HCT116 (cell line): ENCODE measurements at regions not wholly inside any gene's neighbourhood (a gene's known extent, or its start where the extent isn't known, plus 50 kb on each side); places are given as distances from the start of the nearest gene placed in this dataset.

Experiments used
- ATAC-seq: fragments of 200-7000 bp; cut with Tn5 transposase; 2 replicates; pipeline ENCODE4 v1.9.1; 2020; ENCODE audit warnings: mild to moderate bottlenecking, moderate library complexity
- BruUV-seq: library from RNA; stranded (reverse); fragments of 400-500 nt; replicated peaks from 2 replicates; lab custom pipeline; 2021; lab: Mats Ljungman, UMichigan
- CTCF ChIA-PET: fragments of 300-600 bp; sonication (Branson Sonifier 250); formaldehyde crosslinking; loops from one replicate; lab custom pipeline; 2021; ENCODE audit warnings: antibody characterized with exemption; lab: Charles Lee
- POLR2A ChIA-PET: fragments of 300-600, 350-600 bp; sonication (Branson Sonifier 250); formaldehyde crosslinking; loops from one replicate; lab custom pipeline; 2021; ENCODE audit warnings: antibody characterized with exemption; lab: Charles Lee
- RAD21 ChIA-PET, 2 experiments: fragments of 300-600 bp; sonication (Branson Sonifier 250); formaldehyde crosslinking; loops; one replicate each; lab custom pipeline; 2023; ENCODE audit warnings: low total read pairs in 2 of 2; ENCODE audit not compliant: uncharacterized antibody in 2 of 2, unreplicated experiment in 2 of 2, low non-redundant PET in 1 of 2; lab: Charles Lee
- DNase-seq: peaks from one replicate; pipeline ENCODE4 v3.0.0-alpha.2; 2010; ENCODE audit warnings: low read depth, low spot score
- H2AFZ ChIP-seq: fragments of 200-600 bp; shearing (Covaris generic), sonication (generic); 2 replicates; pipeline ENCODE4 v1.6.1; 2017; ENCODE audit warnings: low read depth, mixed run types, mixed read lengths, antibody characterized with exemption, low read length; ENCODE audit not compliant: poor library complexity, severe bottlenecking
- H3K27ac ChIP-seq: 2 replicates; pipeline ENCODE4 v1.5.1; 2012; ENCODE audit warnings: low read depth, low read length
- H3K27me3 ChIP-seq: fragments of 200-600 bp; sonication (generic); 2 replicates; pipeline ENCODE4 v1.6.1; 2016; ENCODE audit warnings: mixed run types, low read length, mixed read lengths; ENCODE audit not compliant: insufficient read depth
- H3K36me3 ChIP-seq, 2 experiments: fragments of 200-500 bp in 1 of 2; fragments of 200-600 bp in 1 of 2; sonication (Bioruptor generic) in 1 of 2; sonication (generic) in 1 of 2; 2 replicates each; pipeline versions ENCODE4 v1.5.1 to v1.6.1; 2014 to 2016; ENCODE audit warnings: low read length in 2 of 2, inconsistent platforms in 1 of 2, mixed read lengths in 1 of 2, mixed run types in 1 of 2; ENCODE audit not compliant: insufficient read depth in 2 of 2, control insufficient read depth in 1 of 2
- H3K4me1 ChIP-seq, 2 experiments: fragments of 200-600 bp in 1 of 2; sonication (generic) in 1 of 2; 2 replicates each; pipeline versions ENCODE4 v1.5.1 to v1.6.1; 2012 to 2017; ENCODE audit warnings: low read length in 2 of 2, inconsistent platforms in 1 of 2, mild to moderate bottlenecking in 1 of 2, mixed read lengths in 1 of 2, mixed run types in 1 of 2, moderate library complexity in 1 of 2; ENCODE audit not compliant: insufficient read depth in 2 of 2, control insufficient read depth in 1 of 2
- H3K4me2 ChIP-seq: fragments of 200-600 bp; sonication (generic); 2 replicates; pipeline ENCODE4 v1.6.1; 2017; ENCODE audit warnings: mixed run types, low read length, mixed read lengths
- H3K4me3 ChIP-seq, 2 experiments: fragments of 200-600 bp in 1 of 2; sonication (generic) in 1 of 2; replicated peaks in 1 of 2; 2 replicates each; pipeline ENCODE4 v1.5.1; 2011 to 2016; ENCODE audit warnings: low read length in 2 of 2, control low read depth in 1 of 2, low read depth in 1 of 2, mild to moderate bottlenecking in 1 of 2, mixed read lengths in 1 of 2, mixed run types in 1 of 2
- H3K79me2 ChIP-seq: fragments of 200-600 bp; sonication (generic); 2 replicates; pipeline ENCODE4 v1.6.1; 2017; ENCODE audit warnings: mild to moderate bottlenecking, mixed run types, low read length, moderate library complexity, mixed read lengths; ENCODE audit not compliant: insufficient read depth
- H3K9ac ChIP-seq: fragments of 200-600 bp; sonication (generic); 2 replicates; pipeline ENCODE4 v1.6.1; 2016; ENCODE audit warnings: low read length, mixed read lengths
- H3K9me2 ChIP-seq: fragments of 200-600 bp; sonication (generic), shearing (Covaris generic); 2 replicates; pipeline ENCODE4 v1.6.1; 2017; ENCODE audit warnings: mixed run types, mild to moderate bottlenecking, moderate library complexity; ENCODE audit not compliant: insufficient read depth
- H3K9me3 ChIP-seq, 2 experiments: fragments of 200-500 bp in 1 of 2; fragments of 200-600 bp in 1 of 2; sonication (Bioruptor generic) in 1 of 2; sonication (generic) in 1 of 2; 2 replicates each; pipeline ENCODE4 v1.6.1; 2014 to 2017; ENCODE audit warnings: low read length in 2 of 2, mixed read lengths in 2 of 2, inconsistent platforms in 1 of 2, low read depth in 1 of 2, mild to moderate bottlenecking in 1 of 2, mixed run types in 1 of 2, moderate library complexity in 1 of 2; ENCODE audit not compliant: control insufficient read depth in 1 of 2, insufficient read depth in 1 of 2
- H4K20me1 ChIP-seq: fragments of 200-600 bp; sonication (generic), shearing (Covaris generic); 2 replicates; pipeline ENCODE4 v1.6.1; 2017; ENCODE audit warnings: mixed run types, mild to moderate bottlenecking, moderate library complexity; ENCODE audit not compliant: insufficient read depth
- CBX3 ChIP-seq: IDR thresholded peaks from 2 replicates; pipeline ENCODE4 v1.6.1; 2012; ENCODE audit warnings: low read depth
- CEBPB ChIP-seq: IDR thresholded peaks from 2 replicates; pipeline ENCODE4 v1.6.1; 2012; ENCODE audit warnings: low read depth
- EGR1 ChIP-seq: IDR thresholded peaks from 2 replicates; pipeline ENCODE4 v1.6.1; 2012; ENCODE audit warnings: low read depth
- ELF1 ChIP-seq: IDR thresholded peaks from 2 replicates; pipeline ENCODE4 v1.6.1; 2012; ENCODE audit warnings: low read depth, borderline replicate concordance
- EZH2phosphoT487 ChIP-seq: fragments of 200-600 bp; IDR thresholded peaks from 2 replicates; pipeline ENCODE4 v1.6.1; 2018; ENCODE audit warnings: antibody characterized with exemption, borderline replicate concordance
- FOSL1 ChIP-seq: IDR thresholded peaks from 2 replicates; pipeline ENCODE4 v1.6.1; 2012; ENCODE audit warnings: low read depth
- POLR2A ChIP-seq: IDR thresholded peaks from 2 replicates; pipeline ENCODE4 v1.7.0; 2011; ENCODE audit warnings: borderline replicate concordance; ENCODE audit not compliant: insufficient read depth, insufficient read length; ENCODE audit errors: extremely low read depth
- POLR2AphosphoS5 ChIP-seq: IDR thresholded peaks from 2 replicates; pipeline ENCODE4 v1.6.1; 2011; ENCODE audit warnings: mild to moderate bottlenecking, low read depth, low read length, moderate library complexity
- RAD21 ChIP-seq: IDR thresholded peaks from 2 replicates; pipeline ENCODE4 v1.6.1; 2012; ENCODE audit warnings: low read depth, mild to moderate bottlenecking
- SIN3A ChIP-seq: IDR thresholded peaks from 2 replicates; pipeline ENCODE4 v1.6.1; 2012; ENCODE audit warnings: low read depth
- SRF ChIP-seq: IDR thresholded peaks from 2 replicates; pipeline ENCODE4 v1.6.1; 2012; ENCODE audit warnings: low read depth
- TCF7L2 ChIP-seq: IDR thresholded peaks from 2 replicates; pipeline ENCODE4 v1.7.0; 2011; ENCODE audit warnings: borderline replicate concordance, inconsistent platforms; ENCODE audit not compliant: insufficient read depth, insufficient read length; ENCODE audit errors: extremely low read depth
- YY1 ChIP-seq: IDR thresholded peaks from 2 replicates; pipeline ENCODE4 v1.6.1; 2011; ENCODE audit warnings: low read length, low read depth, moderate library complexity, mild to moderate bottlenecking; ENCODE audit not compliant: insufficient replicate concordance; ENCODE audit errors: extremely low read depth
- ZFX ChIP-seq: fragments of 450-650 bp; IDR thresholded peaks from 2 replicates; pipeline ENCODE4 v1.6.1; 2017
- intact Hi-C: fragments of 100-400 bp; cut with micrococcal nuclease; formaldehyde crosslinking; loops from 2 replicates; pipeline ENCODE4 v1.10.0; 2022
- TF ChIP-seq, protein P1 (sequence below): IDR thresholded peaks from 2 replicates; pipeline ENCODE4 v1.6.1; 2012; ENCODE audit warnings: low read depth
- TF ChIP-seq, protein P2 (sequence below): IDR thresholded peaks from 2 replicates; pipeline ENCODE4 v1.6.1; 2012
- TF ChIP-seq, protein P3 (sequence below), 3 experiments: fragments of 200-600 bp in 1 of 3; sonication (generic) in 1 of 3; IDR thresholded peaks in 2 of 3; conservative IDR thresholded peaks in 1 of 3; 2 replicates each; pipeline ENCODE4 v1.5.1; 2012 to 2017; ENCODE audit warnings: low read depth in 2 of 3, low read length in 2 of 3, antibody characterized with exemption in 1 of 3, borderline replicate concordance in 1 of 3, control low read depth in 1 of 3, mild to moderate bottlenecking in 1 of 3, mixed read lengths in 1 of 3, mixed run types in 1 of 3, moderate library complexity in 1 of 3; ENCODE audit not compliant: insufficient read depth in 1 of 3

DNA sequence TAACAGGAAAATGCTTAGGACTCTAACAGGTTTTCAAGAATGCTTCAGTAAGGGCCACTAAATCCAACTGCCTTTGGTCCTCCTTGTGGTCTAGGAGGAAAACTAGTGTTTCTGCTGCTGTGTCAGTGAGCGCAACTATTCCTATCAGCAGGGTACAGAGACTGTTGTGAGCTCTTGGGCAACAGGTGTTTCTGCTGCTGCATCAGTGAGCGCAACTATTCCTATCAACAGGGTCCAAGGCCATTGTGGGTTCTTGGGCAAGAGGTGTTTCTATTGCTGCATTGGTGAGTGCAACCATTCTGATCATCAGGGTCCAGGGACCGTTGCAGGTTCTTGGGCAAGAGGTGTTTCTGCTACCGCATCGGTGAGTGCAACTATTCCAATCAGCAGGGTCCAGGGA lies 256.3 kb downstream of the CDH10 start:
- intact Hi-C loops = no loop called here
- no peak overlapping the region for H3K4me3 ChIP-seq
- no peaks in the 10 kb centered on the region for H3K27me3 ChIP-seq
- no peaks in the 10 kb centered on the region for H3K9me2 ChIP-seq
- no peak overlapping the region for H3K27ac ChIP-seq
- H3K36me3 ChIP-seq = no peaks in the 10 kb centered on the region
- no peaks in the 10 kb centered on the region for H3K79me2 ChIP-seq
- H3K9me3 ChIP-seq = peaks cover 4 to 15% of the 10 kb centered on the region in 2 experiments; a peak in 1 of 4 replicates
- BruUV-seq = no TSS peak
- CTCF ChIA-PET = no interaction called here
- TF ChIP-seq FOSL1 (no peak), POLR2AphosphoS5 (no peak), EGR1 (no peak), TCF7L2 (no peak), EZH2phosphoT487 (no peak), CBX3 (no peak), SIN3A (no peak), RAD21 (no peak), ELF1 (no peak), ZFX (no peak), POLR2A (no peak), YY1 (no peak), CEBPB (no peak), SRF (no peak)
- TF ChIP-seq, protein P1, sequence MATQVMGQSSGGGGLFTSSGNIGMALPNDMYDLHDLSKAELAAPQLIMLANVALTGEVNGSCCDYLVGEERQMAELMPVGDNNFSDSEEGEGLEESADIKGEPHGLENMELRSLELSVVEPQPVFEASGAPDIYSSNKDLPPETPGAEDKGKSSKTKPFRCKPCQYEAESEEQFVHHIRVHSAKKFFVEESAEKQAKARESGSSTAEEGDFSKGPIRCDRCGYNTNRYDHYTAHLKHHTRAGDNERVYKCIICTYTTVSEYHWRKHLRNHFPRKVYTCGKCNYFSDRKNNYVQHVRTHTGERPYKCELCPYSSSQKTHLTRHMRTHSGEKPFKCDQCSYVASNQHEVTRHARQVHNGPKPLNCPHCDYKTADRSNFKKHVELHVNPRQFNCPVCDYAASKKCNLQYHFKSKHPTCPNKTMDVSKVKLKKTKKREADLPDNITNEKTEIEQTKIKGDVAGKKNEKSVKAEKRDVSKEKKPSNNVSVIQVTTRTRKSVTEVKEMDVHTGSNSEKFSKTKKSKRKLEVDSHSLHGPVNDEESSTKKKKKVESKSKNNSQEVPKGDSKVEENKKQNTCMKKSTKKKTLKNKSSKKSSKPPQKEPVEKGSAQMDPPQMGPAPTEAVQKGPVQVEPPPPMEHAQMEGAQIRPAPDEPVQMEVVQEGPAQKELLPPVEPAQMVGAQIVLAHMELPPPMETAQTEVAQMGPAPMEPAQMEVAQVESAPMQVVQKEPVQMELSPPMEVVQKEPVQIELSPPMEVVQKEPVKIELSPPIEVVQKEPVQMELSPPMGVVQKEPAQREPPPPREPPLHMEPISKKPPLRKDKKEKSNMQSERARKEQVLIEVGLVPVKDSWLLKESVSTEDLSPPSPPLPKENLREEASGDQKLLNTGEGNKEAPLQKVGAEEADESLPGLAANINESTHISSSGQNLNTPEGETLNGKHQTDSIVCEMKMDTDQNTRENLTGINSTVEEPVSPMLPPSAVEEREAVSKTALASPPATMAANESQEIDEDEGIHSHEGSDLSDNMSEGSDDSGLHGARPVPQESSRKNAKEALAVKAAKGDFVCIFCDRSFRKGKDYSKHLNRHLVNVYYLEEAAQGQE = no peak
- TF ChIP-seq, protein P2, sequence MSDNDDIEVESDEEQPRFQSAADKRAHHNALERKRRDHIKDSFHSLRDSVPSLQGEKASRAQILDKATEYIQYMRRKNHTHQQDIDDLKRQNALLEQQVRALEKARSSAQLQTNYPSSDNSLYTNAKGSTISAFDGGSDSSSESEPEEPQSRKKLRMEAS = no peak
- TF ChIP-seq, protein P3, sequence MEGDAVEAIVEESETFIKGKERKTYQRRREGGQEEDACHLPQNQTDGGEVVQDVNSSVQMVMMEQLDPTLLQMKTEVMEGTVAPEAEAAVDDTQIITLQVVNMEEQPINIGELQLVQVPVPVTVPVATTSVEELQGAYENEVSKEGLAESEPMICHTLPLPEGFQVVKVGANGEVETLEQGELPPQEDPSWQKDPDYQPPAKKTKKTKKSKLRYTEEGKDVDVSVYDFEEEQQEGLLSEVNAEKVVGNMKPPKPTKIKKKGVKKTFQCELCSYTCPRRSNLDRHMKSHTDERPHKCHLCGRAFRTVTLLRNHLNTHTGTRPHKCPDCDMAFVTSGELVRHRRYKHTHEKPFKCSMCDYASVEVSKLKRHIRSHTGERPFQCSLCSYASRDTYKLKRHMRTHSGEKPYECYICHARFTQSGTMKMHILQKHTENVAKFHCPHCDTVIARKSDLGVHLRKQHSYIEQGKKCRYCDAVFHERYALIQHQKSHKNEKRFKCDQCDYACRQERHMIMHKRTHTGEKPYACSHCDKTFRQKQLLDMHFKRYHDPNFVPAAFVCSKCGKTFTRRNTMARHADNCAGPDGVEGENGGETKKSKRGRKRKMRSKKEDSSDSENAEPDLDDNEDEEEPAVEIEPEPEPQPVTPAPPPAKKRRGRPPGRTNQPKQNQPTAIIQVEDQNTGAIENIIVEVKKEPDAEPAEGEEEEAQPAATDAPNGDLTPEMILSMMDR (IDR thresholded peaks at IDR 0.05 in 2 of 3, conservative IDR thresholded peaks at IDR 0.05 in 1 of 3; ENCODE audit: borderline replicate concordance in 1 of 3, insufficient read depth in 1 of 3, low read depth in 2 of 3, low read length in 2 of 3) = no peak
- H3K4me2 ChIP-seq = no peak overlapping the region
- no peak overlapping the region for H3K9ac ChIP-seq
- DNase-seq (no peak), ATAC-seq (no peak)
- H2AFZ ChIP-seq = no peak overlapping the region
- POLR2A ChIA-PET = no interaction called here
- RAD21 ChIA-PET = no interaction called here
- no peaks in the 10 kb centered on the region for H3K4me1 ChIP-seq
- no peaks in the 10 kb centered on the region for H4K20me1 ChIP-seq
